ENCODE measurements at regions not wholly inside any gene's neighbourhood (a gene's known extent, or its start where the extent isn't known, plus 50 kb on each side); places are given as distances from the start of the nearest gene placed in this dataset.
A peak's percentile ranks its signal among the peaks of the same experiment; 100 is the strongest.
"Not testable (repeated sequence)": the region's sequence is repeated elsewhere in the genome, so short reads cannot be mapped to it uniquely, and the experiment has no call there.

DNA sequence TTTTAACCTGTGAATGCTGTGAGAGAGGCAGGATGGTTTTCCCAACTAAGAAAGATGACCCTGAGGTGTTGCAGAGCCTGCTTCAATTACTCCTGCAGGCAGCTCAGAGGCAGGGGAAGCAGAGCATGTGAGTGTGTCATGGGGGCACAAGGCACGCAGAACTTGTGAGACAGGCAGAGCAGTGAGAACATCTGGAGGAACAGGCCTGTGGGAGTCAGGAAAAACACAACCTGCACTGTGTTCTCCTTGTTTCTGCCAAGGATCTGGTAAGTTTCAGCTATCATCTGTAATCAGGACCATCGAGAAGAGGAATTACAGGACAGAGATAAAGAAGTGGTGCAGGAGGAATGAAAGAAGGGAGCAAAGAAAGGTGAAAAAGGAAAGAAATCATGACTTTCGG lies 741.8 kb upstream of the INTU start:
- intact Hi-C loops (cut with micrococcal nuclease) = no loop called here
- DNase-seq = no peak
- no peak for ATAC-seq

DNA sequence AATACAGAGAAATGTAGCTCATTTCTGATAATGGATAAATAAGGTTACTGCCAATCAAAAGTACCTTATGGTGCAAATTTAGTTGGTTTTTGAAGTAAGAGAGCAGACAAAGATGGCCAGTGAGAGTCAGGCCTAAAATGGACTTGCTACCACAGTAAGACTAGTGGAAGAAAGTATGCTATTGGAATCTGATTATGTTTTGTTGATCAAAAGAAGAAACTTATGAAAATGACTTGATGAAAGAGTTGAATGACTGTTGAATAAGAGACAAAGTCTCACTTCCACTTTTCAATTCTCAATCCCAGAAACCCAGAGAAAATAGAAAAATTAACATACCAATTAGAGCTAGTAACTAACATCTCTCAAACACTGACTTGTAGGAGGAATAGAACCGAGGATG lies 737.8 kb upstream of the INTU start:
- DNase-seq (no peak), ATAC-seq (no peak)
- intact Hi-C loops (cut with micrococcal nuclease) = no loop called here

DNA sequence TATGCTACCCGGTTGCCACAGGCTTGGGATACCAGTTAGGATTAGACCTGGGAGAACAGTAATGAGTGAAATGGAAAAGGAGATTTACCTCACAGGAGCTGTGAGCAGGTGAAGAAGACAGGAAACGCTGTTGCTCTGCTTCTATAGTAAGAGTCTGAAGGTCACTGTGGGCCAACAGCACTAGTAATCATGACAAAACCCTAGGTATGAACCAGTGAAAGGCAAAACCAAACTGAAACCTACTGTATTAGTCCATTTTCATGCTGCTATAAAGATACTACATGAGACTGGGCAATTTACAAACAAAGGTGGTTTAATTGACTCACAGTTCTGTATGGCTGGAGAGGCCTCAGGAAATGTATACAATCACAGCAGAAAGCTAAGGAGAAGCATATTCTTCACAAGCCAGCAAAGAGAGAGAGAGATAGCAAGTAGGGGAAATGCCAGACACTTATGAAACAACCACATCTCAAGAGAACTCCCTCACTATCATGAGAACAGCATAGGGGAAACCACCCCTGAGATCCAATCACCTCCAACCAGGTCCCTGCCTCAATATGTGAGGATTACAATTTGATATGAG lies 736.7 kb upstream of the INTU start:
- intact Hi-C loops (cut with micrococcal nuclease) = no loop called here
- DNase-seq (no peak), ATAC-seq (no peak)

DNA sequence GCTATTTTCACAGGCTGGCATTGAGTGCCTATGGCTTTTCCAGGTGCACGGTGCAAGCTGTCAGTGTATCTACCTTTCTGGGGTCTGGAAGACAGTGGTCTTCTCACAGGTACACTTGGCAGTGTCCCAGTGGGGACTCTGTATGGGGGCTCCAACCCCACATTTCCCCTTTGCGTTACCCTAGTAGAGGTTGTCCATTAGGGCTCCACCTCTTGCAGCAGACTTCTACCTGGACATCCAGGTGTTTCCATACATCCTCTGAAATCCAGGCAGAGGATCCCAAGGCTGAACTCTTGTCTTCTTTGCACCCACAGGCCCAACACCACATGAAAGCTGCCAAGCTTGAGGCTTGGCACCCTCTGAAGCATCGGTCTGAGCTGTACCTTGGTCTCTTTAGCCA lies 735.7 kb upstream of the INTU start:
- ATAC-seq = no peak
- no peak for DNase-seq
- intact Hi-C loops (cut with micrococcal nuclease) = no loop called here

DNA sequence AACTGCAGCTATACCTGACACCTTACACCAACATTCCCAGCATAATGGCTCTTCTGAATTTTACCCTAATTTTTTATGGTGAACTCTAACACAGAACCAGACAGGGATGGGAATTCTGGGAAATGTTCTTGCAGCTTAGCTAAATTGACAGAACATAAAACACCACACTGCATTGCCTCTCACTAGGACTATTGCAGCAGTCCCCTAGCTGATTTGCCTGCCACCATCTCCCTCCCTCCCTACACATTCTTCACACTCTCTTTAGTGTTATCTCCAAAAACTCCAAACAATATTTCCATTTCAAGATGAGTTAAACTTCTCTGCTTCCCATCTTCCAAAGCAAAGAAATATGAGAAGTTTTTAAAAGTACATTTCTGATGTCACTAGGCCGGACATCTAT lies 733.9 kb upstream of the INTU start:
- DNase-seq = no peak
- ATAC-seq = peak; percentile 63
- intact Hi-C loops (cut with micrococcal nuclease) = no loop called here

DNA sequence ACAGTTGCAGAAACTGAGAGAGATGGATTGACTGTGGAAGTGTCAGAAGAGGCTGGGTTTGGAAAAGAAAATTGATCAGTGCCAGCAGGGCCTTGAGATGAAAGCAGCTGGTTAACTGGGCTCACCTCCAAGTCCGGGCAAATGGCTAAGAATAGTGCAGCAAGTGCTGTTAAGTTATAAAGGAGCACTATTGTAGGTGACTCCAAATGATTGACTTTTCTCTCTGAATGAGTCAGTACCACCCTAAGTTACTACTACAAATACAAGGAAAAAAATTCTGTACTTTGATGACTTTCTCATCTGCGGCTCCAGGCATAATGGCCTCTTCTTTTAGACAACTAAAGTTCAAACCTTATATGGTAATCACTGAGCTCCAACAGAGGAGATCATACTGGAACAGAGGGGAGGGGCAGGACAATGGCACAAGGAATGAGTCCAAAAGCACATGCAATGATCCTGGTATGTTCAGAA lies 733.4 kb upstream of the INTU start:
- DNase-seq (no peak), ATAC-seq (peak; percentile 98)

DNA sequence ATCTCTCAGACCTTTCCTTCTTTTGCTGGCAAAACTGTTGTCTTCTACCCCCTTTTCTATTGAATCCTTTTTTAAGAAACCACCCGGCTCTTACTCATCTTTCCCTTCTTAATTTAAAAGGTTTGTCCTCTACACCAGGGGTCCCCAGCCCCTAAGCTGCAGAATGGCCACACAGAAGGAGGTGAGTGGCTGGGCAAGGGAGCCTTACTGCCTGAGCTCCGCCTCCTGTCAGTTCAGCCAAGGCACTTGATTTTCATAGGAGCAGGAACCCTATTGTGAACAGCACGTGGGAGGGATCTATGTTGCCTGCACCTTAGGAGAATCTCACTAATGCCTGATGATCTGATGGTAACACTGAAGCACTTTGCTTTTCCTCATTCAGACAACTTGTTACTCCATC lies 726.3 kb upstream of the INTU start:
- ATAC-seq (no peak), DNase-seq (no peak)
- intact Hi-C loops (cut with micrococcal nuclease) = no loop called here

More for the DNA sequence above, 733.4 kb upstream of the INTU start:
- intact Hi-C loops (cut with micrococcal nuclease) = no loop called here

DNA sequence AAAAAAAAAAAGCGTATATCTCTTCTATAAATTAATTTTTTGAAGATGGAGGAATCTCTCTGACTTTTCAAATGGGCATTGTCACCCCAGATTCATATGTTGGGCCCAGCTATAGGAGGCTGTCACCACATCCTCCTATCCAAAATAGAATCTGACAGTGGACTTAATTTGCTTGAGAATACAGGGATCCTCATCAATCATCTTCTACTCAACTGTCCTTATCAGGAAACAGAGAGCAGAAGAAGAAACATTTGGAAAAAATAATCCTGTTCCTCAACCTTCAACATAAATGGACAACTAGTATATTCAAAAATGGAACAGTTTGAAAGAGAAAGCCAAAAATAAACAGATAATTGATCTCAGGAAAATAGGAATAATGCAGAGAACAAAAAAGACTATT lies 725.4 kb upstream of the INTU start:
- no peak for ATAC-seq
- intact Hi-C loops (cut with micrococcal nuclease) = no loop called here

DNA sequence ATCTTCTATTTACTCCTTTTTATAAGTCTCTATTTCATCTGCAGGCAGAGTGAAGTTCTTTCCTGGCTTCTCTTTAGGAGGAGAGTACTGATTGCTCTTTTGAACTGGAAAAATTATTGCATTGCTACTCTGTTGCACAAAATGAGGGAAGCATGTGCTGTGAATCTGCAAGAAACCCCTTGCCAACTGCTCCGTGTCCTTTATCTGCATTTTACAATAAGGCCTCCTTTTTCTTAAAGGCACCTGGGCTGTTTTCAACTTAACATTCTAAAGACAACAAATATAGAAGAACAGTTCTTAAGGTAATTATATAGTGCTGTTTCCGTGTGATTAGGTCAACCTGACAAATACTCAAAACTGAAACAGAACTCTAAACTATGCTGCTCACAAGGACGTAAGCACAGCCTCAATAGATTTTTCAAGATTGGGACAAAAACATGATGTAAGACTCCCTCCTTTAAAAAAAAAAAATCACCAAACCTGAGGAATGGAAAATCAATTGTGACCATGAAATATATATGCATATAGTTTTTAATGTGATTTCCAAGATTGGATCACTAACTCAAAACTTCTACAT lies 716.6 kb upstream of the INTU start:
- ATAC-seq (no peak), DNase-seq (no peak)
- intact Hi-C loops (cut with micrococcal nuclease) = no loop called here

More for the DNA sequence above, 725.4 kb upstream of the INTU start:
- DNase-seq = no peak

DNA sequence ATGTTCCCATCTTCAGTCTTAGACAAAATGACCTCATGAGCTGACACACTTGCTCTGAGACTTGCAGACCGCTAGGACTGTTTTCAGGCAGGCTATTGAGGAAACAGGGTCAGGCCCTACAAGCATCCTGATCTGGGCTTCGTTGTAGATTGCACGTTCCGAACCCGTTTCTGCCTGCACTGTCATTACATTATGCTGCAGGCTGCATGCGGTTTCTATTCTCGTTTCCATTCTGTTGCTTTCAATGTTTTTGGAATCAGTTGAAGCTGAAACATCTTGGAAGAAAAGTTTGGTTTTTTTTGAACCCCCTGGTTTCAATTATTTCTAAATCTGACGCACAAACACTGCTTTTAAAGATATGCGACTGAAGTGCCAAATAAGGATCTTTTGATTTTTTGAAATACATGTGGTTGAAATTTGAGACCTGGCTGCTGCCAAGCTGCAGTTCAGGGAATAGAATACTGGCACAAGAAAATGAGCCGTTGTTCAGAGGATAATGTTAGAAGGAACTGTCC lies 716.1 kb upstream of the INTU start:
- intact Hi-C loops (cut with micrococcal nuclease) = no loop called here
- DNase-seq = no peak
- ATAC-seq = peak; percentile 58

DNA sequence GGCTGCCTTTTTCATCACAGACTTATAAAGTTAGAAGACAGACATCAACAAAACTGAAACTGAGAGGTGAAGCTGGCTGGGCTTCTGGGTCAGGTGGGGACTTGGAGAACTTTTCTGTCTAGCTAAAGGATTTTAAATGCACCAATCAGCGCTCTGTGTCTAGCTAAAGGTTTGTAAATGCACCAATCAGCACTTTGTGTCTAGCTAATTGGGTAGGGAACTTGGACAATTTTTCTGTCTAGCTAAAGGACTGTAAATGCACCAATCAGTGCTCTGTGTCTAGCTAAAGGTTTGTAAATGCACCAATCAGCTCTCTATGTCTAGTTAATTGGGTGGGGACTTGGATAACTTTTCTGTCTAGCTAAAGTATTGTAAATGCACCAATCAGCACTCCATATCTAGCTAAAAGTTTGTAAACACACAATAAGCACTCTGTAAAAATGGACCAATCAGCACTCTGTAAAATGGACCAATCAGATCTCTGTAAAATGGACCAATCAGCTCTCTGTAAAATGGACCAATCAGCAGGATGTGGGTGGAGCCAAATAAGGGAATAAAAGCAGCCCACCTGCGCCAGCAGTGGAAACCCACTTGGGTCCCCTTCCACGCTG lies 710.3 kb upstream of the INTU start:
- DNase-seq; intact Hi-C loops (cut with micrococcal nuclease); ATAC-seq: not testable (repeated sequence)

DNA sequence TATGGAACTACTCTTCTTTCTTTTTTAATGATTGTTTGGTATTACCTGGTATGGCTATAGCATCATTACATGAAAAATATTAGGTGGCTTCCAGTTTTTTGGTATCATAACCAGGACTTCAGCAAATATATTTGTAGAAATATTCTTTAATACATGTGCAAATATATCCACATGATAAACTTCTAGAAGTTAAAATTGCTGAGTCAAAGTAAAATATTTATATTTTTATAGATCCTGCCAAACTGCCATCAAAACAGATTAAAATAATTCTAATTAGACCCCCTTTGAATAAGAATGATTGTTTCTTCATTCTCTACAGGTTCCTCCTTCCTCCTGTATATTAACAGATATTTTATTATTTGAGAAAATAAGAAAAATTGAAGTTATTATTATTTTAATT lies 708.5 kb upstream of the INTU start:
- intact Hi-C loops (cut with micrococcal nuclease) = no loop called here
- ATAC-seq (no peak), DNase-seq (no peak)

DNA sequence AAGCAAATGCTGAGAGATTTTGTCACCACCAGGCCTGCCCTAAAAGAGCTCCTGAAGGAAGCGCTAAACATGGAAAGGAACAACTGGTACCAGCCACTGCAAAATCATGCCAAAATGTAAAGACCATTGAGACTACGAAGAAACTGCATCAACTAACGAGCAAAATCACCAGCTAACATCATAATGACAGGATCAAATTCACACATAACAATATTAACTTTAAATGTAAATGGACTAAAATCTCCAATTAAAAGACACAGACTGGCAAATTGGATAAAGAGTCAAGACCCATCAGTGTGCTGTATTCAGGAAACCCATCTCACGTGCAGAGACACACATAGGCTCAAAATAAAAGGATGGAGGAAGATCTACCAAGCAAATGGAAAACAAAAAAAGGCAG lies 702.7 kb upstream of the INTU start:
- ATAC-seq, DNase-seq: not testable (repeated sequence)

DNA sequence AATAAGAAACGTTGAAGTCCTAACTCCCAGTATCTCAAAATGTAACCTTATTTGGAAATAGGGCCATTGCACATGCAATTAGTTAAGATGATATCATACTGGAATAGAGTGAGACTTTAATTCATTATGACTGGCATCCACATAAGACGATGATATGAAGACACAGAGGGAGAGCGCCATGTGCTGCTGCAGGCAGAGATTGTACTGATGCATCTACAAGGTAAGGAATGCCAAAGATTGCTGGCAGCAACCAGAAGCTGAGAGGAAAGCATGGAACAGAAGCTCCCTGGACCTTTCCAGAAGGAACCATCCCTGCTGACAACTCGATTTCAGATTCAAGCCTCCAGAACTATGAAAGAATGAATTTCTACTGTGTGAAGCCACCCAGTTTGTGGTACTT lies 697.0 kb upstream of the INTU start:
- intact Hi-C loops (cut with micrococcal nuclease) = no loop called here
- ATAC-seq (no peak), DNase-seq (no peak)

More for the DNA sequence above, 702.7 kb upstream of the INTU start:
- intact Hi-C loops (cut with micrococcal nuclease) = not testable (repeated sequence)

DNA sequence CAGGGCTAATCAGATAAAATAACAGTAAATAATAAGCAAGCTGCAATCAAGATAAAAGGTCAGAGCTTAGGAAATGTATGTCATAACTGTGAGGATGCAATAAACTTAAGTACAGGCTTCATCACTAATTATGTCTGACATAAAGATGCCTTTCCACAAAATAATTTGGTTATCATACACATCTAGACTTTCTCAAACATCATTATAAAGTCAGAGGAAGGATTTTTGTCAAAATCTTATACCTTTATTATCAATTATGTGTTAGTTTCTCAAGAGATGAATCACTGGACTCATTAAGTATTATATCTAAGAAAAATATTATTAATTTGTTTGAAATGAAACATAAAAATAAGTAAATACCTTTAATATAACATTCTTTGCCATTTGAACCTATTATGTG lies 695.4 kb upstream of the INTU start:
- ATAC-seq (no peak), DNase-seq (no peak)
- intact Hi-C loops (cut with micrococcal nuclease) = no loop called here

DNA sequence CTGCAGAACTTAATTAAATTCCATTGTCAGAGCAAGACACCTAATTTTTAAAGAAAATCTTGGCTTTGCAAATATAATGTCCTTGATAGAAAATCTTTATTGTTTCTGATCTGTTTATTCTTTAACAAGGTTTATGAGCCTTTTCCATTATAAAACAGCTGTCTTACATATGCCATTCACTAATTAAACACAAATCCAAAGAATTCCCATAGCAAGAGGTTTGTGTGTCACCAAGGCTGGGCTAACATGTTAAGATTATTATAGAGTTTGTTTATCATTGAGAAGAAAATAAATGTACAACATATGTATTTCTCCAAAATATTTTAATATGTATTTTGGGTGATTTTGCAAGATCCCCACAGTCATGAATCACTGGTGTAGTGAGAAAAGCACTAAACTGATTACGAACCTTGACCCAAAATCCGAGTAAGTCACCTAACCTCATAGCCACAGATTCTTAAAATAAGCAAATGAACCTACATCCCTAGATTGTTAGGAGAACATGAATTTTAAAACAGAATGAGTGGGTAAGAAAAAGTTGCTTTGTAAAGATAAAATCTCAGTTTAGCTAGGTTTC lies 694.8 kb upstream of the INTU start:
- DNase-seq (no peak), ATAC-seq (no peak)
- intact Hi-C loops (cut with micrococcal nuclease) = no loop called here

DNA sequence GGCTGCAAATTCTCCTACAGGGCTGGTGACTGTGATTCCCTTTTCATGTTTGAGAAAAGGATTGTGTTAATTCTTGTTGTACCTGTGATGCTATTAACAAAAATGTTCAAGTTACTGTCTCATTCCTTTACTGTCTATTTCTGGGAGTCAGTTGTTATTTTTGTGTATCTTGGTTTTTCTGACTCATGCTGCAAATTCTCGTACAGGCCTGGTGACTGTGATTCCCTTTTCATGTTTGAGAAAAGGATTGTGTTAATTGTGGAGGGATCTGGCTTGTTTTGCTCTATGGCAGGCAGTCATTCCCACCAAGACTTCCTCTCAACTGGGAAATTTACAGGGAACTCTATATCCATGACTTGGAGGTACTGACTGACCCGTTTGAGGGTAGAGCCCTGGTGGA lies 693.4 kb upstream of the INTU start:
- intact Hi-C loops (cut with micrococcal nuclease) = no loop called here
- DNase-seq (no peak), ATAC-seq (no peak)

DNA sequence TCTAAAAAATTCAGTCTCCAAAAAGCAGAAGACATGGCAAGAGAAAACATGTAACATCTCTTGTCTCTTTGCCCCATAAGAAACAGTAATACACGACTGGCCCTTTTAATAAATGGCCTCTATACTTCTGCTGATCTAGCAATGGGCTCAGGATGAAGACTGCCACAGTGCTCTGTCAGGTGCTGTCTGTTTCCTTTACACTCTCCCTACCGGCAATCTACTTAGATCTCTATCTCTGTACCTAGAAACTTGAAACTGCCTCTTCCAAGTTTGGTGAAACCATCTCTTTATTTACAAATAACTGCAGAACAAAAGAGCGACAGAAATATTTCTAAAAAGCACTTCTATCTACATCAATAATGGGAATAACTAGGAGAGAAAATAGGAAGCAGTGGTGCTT lies 685.2 kb upstream of the INTU start:
- intact Hi-C loops (cut with micrococcal nuclease) = no loop called here
- ATAC-seq = no peak
- no peak for DNase-seq

DNA sequence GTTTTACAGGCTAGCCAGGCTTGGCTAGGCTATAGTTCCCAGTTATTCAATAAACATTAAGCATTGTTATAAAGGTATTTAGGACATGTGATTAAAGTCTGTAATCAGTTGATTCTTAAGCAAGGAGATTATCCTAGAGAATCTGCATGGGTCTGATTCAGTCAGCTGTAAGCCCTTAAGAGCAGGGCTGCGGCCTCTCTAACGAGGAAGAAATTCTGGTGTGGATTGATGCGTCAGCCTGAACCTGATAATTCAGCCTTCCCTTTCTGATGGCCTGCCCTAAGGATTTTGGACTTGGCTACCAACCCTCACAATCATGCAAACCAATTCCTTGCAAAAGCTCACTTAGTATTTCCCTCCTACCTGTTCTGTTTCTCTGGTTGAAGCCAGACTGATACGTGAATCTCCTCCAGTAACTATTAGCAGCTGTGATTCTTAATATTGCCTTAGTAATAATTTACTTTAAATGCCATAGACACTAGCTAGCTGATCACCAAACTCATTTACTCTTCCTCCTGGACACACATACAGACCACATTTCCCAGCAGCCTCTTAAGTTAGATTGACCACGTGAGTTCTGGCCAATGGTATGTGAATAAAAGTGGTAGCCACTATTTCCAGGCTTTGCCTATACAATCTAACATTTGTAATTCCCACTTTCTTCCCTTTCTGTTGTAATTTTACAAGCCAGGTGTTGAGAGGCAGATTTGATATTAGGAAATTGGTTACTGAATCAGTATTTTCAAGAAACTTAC lies 678.0 kb upstream of the INTU start:
- intact Hi-C loops (cut with micrococcal nuclease) = no loop called here
- DNase-seq (no peak), ATAC-seq (no peak)
